ENCODE measurements at regions not wholly inside any gene's neighbourhood (a gene's known extent, or its start where the extent isn't known, plus 50 kb on each side); places are given as distances from the start of the nearest gene placed in this dataset.

- DNase-seq (ENCODE audit: low read depth, low spot score): no peak
- in situ Hi-C loops (cut with HindIII; ENCODE audit: low sequenced_read_pairs): no loop called here
- H3K4me3 ChIP-seq (ENCODE audit: low read depth, low read length): no peak overlapping the region
- no peak for TF ChIP-seq CTCF (IDR thresholded peaks at IDR 0.05; ENCODE audit: low read depth, low read length)
Measured at GRCh38 chr18:8537400-8537799, 71.8 kb upstream of the RAB12 start.

- DNase-seq (ENCODE audit: low read depth, low spot score): no peak
Measured at GRCh38 chr18:8538935-8539334, 70.3 kb upstream of the RAB12 start.

GRCh38 chr18:8546677-8547076 lies 62.6 kb upstream of the RAB12 start:
- H3K4me3 ChIP-seq (ENCODE audit: low read depth, low read length): no peak overlapping the region
- DNase-seq (ENCODE audit: low read depth, low spot score): no peak
- in situ Hi-C loops (cut with HindIII; ENCODE audit: low sequenced_read_pairs): no loop called here
- TF ChIP-seq CTCF (IDR thresholded peaks at IDR 0.05; ENCODE audit: low read depth, low read length): no peak

More at GRCh38 chr18:8538935-8539334, 70.3 kb upstream of the RAB12 start:
- TF ChIP-seq CTCF (IDR thresholded peaks at IDR 0.05; ENCODE audit: low read depth, low read length): no peak
- H3K4me3 ChIP-seq (ENCODE audit: low read depth, low read length): no peak overlapping the region
- in situ Hi-C loops (cut with HindIII; ENCODE audit: low sequenced_read_pairs): no loop called here

- peak; percentile 86 for DNase-seq (ENCODE audit: low read depth, low spot score)
- no peak for TF ChIP-seq CTCF (IDR thresholded peaks at IDR 0.05; ENCODE audit: low read depth, low read length)
- in situ Hi-C loops (cut with HindIII; ENCODE audit: low sequenced_read_pairs): no loop called here
- no peak overlapping the region for H3K4me3 ChIP-seq (ENCODE audit: low read depth, low read length)
Measured at GRCh38 chr18:8548186-8548585, 61.1 kb upstream of the RAB12 start.

GRCh38 chr18:8549254-8549757 lies 59.9 kb upstream of the RAB12 start:
- H3K4me3 ChIP-seq (ENCODE audit: low read depth, low read length): no peak overlapping the region
- in situ Hi-C loops (cut with HindIII; ENCODE audit: low sequenced_read_pairs): no loop called here
- TF ChIP-seq CTCF (IDR thresholded peaks at IDR 0.05; ENCODE audit: low read depth, low read length): no peak
- no peak for DNase-seq (ENCODE audit: low read depth, low spot score)

GRCh38 chr18:8552151-8552550 lies 57.1 kb upstream of the RAB12 start:
- no peak for DNase-seq (ENCODE audit: low read depth, low spot score)
- TF ChIP-seq CTCF (IDR thresholded peaks at IDR 0.05; ENCODE audit: low read depth, low read length): no peak
- in situ Hi-C loops (cut with HindIII; ENCODE audit: low sequenced_read_pairs): no loop called here
- no peak overlapping the region for H3K4me3 ChIP-seq (ENCODE audit: low read depth, low read length)

GRCh38 chr18:8554354-8554753 lies 54.9 kb upstream of the RAB12 start:
- DNase-seq (ENCODE audit: low read depth, low spot score): no peak
- no peak overlapping the region for H3K4me3 ChIP-seq (ENCODE audit: low read depth, low read length)
- no peak for TF ChIP-seq CTCF (IDR thresholded peaks at IDR 0.05; ENCODE audit: low read depth, low read length)
- in situ Hi-C loops (cut with HindIII; ENCODE audit: low sequenced_read_pairs): no loop called here

Data from astrocyte of the spinal cord (primary cell).